GM21528 (cell line): ENCODE measurements at regions not wholly inside any gene's neighbourhood (a gene's known extent, or its start where the extent isn't known, plus 50 kb on each side); places are given as distances from the start of the nearest gene placed in this dataset.
"Not testable (repeated sequence)": the region's sequence is repeated elsewhere in the genome, so short reads cannot be mapped to it uniquely, and the experiment has no call there.

Source experiments
- ATAC-seq: cut with Tn5 transposase; IDR thresholded peaks from one replicate; pipeline ENCODE4 v1.9.1; 2021; ENCODE audit warnings: mild to moderate bottlenecking, moderate library complexity; ENCODE audit not compliant: unreplicated experiment, low FRiP score

- ATAC-seq, result not testable (repeated sequence)
These were observed 99.7 kb downstream of the TMEM130 start for GRCh38 chr7:98770085-98770484.

- no peak for ATAC-seq
These were observed 98.3 kb downstream of the TMEM130 start for GRCh38 chr7:98771519-98771918.

GRCh38 chr7:98771941-98772603 lies 97.7 kb downstream of the TMEM130 start:
- no peak for ATAC-seq

GRCh38 chr7:98774884-98775283 lies 94.9 kb downstream of the TMEM130 start:
- ATAC-seq, result no peak

GRCh38 chr7:98777051-98777450 lies 92.8 kb downstream of the TMEM130 start:
- ATAC-seq, result no peak

GRCh38 chr7:98778421-98778820 lies 91.4 kb downstream of the TMEM130 start:
- no peak for ATAC-seq

DNA sequence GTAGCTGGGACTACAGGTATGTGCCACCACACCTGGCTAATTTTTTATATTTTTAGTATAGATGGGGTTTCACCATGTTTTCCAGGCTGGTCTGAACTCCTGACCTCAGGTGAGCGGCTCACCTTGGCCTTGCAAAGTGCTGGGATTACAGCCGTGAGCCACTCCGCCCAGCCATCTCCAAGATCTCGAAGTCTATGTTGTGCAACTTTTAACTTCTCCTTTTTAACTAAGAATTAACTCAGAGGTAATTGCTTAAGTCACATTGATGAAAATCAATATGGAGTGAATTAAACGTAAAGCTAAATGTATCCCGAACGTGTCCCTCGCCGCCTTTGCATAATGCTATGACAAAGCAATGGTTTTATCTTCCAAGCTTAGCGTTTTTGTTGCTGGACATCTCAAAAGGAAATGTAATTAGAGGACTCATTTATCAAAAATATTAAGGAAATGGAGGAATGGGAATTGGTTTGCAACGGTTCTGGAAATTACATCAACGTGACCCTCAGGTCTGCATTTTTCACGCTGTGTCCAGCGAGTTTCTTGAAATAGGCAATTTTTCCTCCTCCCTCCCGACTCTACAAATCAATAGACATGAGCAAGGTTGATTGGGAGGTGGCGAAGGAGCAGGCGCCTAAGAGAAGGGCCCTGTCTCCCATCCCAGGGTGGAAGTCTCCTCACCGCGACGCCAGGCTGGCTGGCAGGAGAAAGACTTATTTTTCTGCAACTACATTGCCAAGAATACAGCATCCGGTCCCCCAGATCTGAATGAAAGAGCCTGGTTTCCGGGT lies 89.8 kb downstream of the TMEM130 start:
- ATAC-seq, result no peak

DNA sequence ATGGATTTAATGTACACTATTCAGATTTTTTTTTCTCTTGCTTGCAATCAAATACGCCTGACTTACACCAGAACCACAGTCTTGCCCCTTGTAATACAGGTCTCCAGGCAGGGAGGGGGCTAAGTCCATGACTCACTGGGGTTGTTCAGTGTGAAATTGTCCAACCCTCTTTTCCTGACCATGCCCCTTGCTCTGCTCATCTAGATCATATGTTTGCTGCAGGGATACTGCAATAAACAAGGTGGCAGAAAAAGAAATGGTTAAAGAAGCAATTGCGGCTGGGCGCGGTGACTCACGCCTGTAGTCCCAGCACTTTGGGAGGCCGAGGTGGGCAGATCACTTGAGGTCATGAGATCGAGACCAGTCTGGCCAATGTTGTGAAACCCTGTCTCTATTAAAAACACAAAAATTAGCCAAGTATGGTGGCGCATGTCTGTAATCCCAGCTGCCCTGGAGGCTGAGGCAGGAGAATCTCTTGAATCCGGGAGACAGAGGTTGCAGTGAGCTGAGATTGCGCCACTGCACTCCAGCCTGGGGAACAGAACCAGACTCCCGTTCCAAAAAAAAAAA lies 85.5 kb downstream of the TMEM130 start:
- no peak for ATAC-seq

GRCh38 chr7:98785929-98786571 lies 83.8 kb downstream of the TMEM130 start:
- ATAC-seq, result no peak

- no peak for ATAC-seq
These were observed 80.8 kb downstream of the TMEM130 start for GRCh38 chr7:98788966-98789365.

- not testable (repeated sequence) for ATAC-seq
These were observed 75.4 kb downstream of the TMEM130 start for GRCh38 chr7:98794453-98794852.

DNA sequence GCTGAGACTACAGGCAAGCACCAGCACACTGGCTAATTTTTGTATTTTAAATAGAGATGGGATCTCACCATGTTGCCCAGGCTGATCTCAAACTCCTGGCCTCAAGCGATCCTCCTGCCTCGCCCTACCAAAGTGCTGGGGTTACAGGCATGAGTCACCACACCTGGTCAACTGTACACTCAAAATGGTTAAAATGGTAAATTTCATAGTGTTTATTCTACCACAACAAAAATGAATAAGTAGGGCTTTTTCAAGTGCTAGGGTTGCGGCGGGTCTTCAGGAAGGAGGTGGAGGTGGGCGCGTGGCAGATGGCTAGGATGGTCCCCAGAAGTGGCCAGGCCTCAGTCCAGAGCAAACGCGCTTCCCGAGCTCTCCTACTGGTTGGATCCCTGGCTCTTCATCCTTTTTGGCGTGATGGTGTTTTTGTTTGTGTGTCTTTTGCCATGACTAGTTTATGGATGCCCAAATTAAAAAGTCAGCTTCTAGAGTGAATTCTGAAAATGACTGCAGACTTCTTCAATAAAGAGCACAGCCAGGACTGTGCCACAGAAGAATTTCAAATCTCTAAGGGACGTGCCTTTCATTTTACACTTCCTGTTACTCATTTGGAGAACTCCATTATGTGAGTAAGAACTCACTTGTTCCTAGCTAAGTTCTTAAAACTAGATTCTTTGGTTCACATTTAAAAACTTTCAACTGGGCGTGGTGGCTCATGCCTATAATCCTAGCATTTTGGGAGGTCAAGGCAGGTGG lies 73.9 kb downstream of the TMEM130 start:
- peak; percentile 88 for ATAC-seq
